ENCODE measurements at regions not wholly inside any gene's neighbourhood (a gene's known extent, or its start where the extent isn't known, plus 50 kb on each side); places are given as distances from the start of the nearest gene placed in this dataset.

DNA sequence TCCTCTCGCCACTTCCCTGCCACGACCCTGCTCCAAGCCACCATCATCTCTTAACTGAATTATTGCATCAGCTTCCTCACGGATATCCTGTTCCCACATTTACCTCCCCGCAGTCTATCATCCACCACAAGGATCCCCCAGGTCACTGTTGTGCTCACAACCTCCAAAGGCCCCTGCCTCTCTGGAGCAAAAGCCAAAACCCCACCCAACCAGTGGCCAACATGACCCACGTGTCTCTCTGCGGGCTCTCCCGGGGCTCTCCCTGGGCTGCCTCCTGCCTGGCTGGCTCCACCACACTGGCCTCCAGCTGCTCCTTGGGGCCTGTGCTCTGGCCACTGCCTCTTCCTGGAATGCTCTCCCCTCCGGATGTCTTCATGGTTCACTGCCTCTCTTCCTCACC, 809.3 kb downstream of the UQCRFS1 start:
- Histone ChIP-seq H3K27me3 (ENCODE audit: insufficient read depth, poor library complexity, severe bottlenecking) (peaks cover 6% of the 10 kb centered on the region), H3K4me1 (ENCODE audit: insufficient read depth, poor library complexity, severe bottlenecking) (no peaks in the 10 kb centered on the region), H3K4me3 (ENCODE audit: severe bottlenecking) (no peak overlapping the region), H3K9me3 (ENCODE audit: severe bottlenecking) (no peaks in the 10 kb centered on the region), H3K36me3 (ENCODE audit: low read depth) (no peaks in the 10 kb centered on the region), H3K27ac (ENCODE audit: poor library complexity, severe bottlenecking) (no peak overlapping the region)
- ATAC-seq (ENCODE audit: low read depth), result no peak
- no peak for DNase-seq (ENCODE audit: low spot score)
- TF ChIP-seq, protein P1, sequence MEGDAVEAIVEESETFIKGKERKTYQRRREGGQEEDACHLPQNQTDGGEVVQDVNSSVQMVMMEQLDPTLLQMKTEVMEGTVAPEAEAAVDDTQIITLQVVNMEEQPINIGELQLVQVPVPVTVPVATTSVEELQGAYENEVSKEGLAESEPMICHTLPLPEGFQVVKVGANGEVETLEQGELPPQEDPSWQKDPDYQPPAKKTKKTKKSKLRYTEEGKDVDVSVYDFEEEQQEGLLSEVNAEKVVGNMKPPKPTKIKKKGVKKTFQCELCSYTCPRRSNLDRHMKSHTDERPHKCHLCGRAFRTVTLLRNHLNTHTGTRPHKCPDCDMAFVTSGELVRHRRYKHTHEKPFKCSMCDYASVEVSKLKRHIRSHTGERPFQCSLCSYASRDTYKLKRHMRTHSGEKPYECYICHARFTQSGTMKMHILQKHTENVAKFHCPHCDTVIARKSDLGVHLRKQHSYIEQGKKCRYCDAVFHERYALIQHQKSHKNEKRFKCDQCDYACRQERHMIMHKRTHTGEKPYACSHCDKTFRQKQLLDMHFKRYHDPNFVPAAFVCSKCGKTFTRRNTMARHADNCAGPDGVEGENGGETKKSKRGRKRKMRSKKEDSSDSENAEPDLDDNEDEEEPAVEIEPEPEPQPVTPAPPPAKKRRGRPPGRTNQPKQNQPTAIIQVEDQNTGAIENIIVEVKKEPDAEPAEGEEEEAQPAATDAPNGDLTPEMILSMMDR (IDR thresholded peaks at IDR 0.05; ENCODE audit: poor library complexity, severe bottlenecking), result no peak

DNA sequence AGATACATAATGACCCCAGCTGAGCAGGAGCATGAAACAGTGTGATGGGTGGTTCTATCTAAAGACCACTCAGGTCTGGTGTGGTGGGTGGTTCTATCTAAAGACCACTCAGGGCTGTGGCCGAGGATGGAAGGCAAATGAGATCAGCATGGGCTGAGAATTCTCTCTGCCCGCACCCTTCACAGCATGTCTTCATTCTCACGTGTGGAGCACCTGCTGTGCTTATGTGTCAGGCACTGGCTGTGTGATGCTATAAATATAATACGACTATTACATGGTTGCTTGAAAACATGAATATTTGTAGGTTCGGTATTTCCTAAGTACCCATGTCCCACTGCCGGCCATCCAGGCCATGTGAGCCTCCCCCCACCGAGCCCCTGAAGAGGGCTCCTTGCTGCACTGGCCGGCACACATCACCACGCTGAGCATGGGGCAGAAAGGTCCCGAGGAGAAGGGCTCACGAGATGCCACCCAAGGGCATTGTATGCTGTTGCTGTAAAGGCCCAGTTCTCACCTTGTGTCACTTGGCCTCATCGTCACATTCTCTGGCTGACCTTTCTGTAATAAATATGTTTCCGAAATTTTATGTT, 810.2 kb downstream of the UQCRFS1 start:
- H3K36me3 ChIP-seq (ENCODE audit: low read depth), result no peaks in the 10 kb centered on the region
- H3K9me3 ChIP-seq (ENCODE audit: severe bottlenecking), result no peaks in the 10 kb centered on the region
- no peak for DNase-seq (ENCODE audit: low spot score)
- TF ChIP-seq, protein P1 (IDR thresholded peaks at IDR 0.05; ENCODE audit: poor library complexity, severe bottlenecking), result no peak
- peaks cover 6% of the 10 kb centered on the region for H3K27me3 ChIP-seq (ENCODE audit: insufficient read depth, poor library complexity, severe bottlenecking)
- H3K4me1 ChIP-seq (ENCODE audit: insufficient read depth, poor library complexity, severe bottlenecking), result no peaks in the 10 kb centered on the region
- H3K27ac ChIP-seq (ENCODE audit: poor library complexity, severe bottlenecking), result no peak overlapping the region
- no peak overlapping the region for H3K4me3 ChIP-seq (ENCODE audit: severe bottlenecking)
- no peak for ATAC-seq (ENCODE audit: low read depth)

DNA sequence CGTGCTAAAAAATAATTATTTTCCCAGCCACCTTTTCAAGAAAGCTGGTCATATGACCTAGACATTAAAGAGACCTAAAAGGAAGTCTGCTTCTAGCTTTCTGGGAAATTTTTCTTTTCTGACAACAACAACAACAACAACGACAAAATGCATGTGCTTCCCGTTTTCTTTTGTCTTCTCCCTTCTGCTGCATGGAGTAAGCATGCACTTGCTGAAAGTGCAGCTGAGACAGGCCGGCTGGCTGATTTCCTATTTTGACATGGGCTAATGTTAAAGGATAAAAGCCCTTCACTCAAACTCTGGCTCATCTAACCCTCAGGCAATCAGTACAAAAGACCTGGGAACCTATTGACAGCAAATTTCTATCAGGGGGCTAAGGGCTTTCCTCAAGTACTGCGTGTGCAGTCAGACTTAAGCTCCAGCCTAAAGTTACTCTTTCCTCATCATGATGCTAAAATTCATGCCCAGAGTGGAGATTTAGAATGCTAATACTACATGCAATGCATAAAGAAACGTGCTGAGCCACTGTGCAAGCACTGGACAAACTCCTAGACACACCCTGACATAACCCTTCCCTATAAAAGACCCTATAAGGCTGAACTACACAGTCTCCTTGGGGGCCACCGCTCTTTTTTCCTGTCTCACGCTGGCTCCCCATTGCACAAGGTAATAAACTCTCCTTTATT, 811.1 kb downstream of the UQCRFS1 start:
- Histone ChIP-seq H3K36me3 (ENCODE audit: low read depth) (no peaks in the 10 kb centered on the region), H3K9me3 (ENCODE audit: severe bottlenecking) (no peaks in the 10 kb centered on the region), H3K4me3 (ENCODE audit: severe bottlenecking) (no peak overlapping the region), H3K27ac (ENCODE audit: poor library complexity, severe bottlenecking) (no peak overlapping the region), H3K4me1 (ENCODE audit: insufficient read depth, poor library complexity, severe bottlenecking) (no peaks in the 10 kb centered on the region), H3K27me3 (ENCODE audit: insufficient read depth, poor library complexity, severe bottlenecking) (peaks cover 6% of the 10 kb centered on the region)
- DNase-seq (ENCODE audit: low spot score) (no peak), ATAC-seq (ENCODE audit: low read depth) (no peak)
- TF ChIP-seq, protein P1 (IDR thresholded peaks at IDR 0.05; ENCODE audit: poor library complexity, severe bottlenecking), result no peak

DNA sequence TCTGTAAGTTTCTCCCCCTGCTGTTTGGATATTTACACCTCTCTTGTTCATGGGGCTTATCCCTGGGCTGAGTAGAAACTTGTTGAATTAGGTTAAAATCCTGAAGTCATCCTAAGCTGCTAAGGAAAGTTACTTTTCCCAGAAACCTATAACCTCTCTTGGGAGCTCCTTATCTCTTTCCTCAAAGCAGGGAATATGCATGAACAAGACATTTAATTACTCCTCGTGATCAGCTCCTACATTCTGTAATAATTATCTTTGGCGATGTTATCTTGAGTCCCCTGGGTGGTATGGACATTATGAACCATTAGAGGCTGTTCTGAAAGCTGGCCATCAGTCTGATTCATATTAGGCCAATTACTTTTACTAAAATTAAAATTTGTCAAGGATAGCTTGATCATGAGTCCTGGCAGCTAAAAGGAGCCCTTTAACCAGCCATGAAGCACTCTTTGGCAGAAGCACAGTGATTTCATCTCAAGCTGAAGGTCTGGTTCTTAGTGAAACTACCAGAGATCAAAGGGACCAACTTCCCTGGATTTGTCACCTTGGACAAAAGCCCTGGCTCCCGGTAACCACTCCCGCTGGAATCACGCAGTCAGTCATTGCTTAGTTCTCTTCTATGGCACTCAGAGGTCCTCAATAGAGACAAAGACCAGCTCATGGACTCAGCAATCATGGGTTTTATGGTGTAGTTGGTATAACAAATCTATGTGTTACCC, 811.8 kb downstream of the UQCRFS1 start:
- Histone ChIP-seq H3K36me3 (ENCODE audit: low read depth) (no peaks in the 10 kb centered on the region), H3K27me3 (ENCODE audit: insufficient read depth, poor library complexity, severe bottlenecking) (no peaks in the 10 kb centered on the region), H3K9me3 (ENCODE audit: severe bottlenecking) (no peaks in the 10 kb centered on the region), H3K4me1 (ENCODE audit: insufficient read depth, poor library complexity, severe bottlenecking) (no peaks in the 10 kb centered on the region), H3K4me3 (ENCODE audit: severe bottlenecking) (no peak overlapping the region), H3K27ac (ENCODE audit: poor library complexity, severe bottlenecking) (no peak overlapping the region)
- TF ChIP-seq, protein P1 (IDR thresholded peaks at IDR 0.05; ENCODE audit: poor library complexity, severe bottlenecking), result no peak
- DNase-seq (ENCODE audit: low spot score) (no peak), ATAC-seq (ENCODE audit: low read depth) (no peak)
